Endothelial cell of umbilical vein (primary cell): ENCODE measurements at regions not wholly inside any gene's neighbourhood (a gene's known extent, or its start where the extent isn't known, plus 50 kb on each side); places are given as distances from the start of the nearest gene placed in this dataset.

Experiments used
- EZH2 ChIP-seq: IDR thresholded peaks from 2 replicates; pipeline ENCODE4 v1.6.1; 2012; ENCODE audit warnings: borderline replicate concordance, low read depth, mild to moderate bottlenecking, moderate library complexity, low read length, inconsistent platforms; ENCODE audit not compliant: severe bottlenecking
- POLR2AphosphoS5 ChIP-seq: IDR thresholded peaks from 2 replicates; pipeline ENCODE4 v1.6.1; 2012; ENCODE audit warnings: low read depth, mild to moderate bottlenecking, control low read depth, low read length, moderate library complexity; ENCODE audit not compliant: insufficient read depth
- TF ChIP-seq, protein P1 (sequence below), 2 donors: IDR thresholded peaks; 1 replicate in 1 of 2; 2 replicates in 1 of 2; pipeline ENCODE4 v1.5.1; 2011; ENCODE audit warnings: low read length in 2 of 2, mild to moderate bottlenecking in 2 of 2, moderate library complexity in 2 of 2, control low read depth in 1 of 2, inconsistent platforms in 1 of 2, low read depth in 1 of 2; ENCODE audit not compliant: insufficient read depth in 1 of 2; ENCODE audit errors: extremely low read depth in 1 of 2

DNA sequence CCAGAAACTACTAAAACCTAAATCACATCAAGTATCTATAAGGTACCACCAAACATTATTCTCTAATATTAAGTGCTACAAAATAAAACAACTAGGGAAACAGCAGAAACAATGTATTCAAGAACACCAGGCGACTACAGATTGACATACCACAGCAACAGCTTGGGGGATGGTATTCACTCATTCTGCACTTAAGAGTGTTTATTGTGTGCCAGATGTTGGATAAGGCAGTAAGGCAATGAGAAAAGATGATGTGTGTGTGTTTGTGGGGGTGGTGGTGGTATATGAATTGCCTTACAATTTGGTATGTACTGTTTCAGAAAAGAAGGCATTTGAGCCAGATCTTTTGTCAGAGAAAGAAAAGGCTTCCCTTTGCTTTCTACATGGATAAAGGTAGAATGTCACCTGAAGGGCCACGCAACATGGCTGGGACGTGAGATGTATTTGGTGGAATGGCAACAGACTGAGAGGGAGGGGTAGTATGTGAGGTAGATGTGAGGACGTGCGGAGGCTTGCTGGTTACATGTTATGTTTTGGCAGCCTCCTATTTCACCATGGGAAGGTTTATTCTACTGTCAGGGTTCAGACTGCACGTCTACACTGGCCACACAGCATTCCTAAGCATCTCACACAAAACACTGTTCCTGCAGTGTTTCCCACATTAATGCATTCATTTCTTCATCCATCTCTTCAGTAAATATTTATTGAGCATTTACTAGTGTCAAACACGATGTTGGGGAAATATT is 300.7 kb downstream of the KLF12 start:
- TF ChIP-seq POLR2AphosphoS5, result no peak
- TF ChIP-seq, protein P1, sequence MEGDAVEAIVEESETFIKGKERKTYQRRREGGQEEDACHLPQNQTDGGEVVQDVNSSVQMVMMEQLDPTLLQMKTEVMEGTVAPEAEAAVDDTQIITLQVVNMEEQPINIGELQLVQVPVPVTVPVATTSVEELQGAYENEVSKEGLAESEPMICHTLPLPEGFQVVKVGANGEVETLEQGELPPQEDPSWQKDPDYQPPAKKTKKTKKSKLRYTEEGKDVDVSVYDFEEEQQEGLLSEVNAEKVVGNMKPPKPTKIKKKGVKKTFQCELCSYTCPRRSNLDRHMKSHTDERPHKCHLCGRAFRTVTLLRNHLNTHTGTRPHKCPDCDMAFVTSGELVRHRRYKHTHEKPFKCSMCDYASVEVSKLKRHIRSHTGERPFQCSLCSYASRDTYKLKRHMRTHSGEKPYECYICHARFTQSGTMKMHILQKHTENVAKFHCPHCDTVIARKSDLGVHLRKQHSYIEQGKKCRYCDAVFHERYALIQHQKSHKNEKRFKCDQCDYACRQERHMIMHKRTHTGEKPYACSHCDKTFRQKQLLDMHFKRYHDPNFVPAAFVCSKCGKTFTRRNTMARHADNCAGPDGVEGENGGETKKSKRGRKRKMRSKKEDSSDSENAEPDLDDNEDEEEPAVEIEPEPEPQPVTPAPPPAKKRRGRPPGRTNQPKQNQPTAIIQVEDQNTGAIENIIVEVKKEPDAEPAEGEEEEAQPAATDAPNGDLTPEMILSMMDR (IDR thresholded peaks at IDR 0.05; ENCODE audit: extremely low read depth in 1 of 2, insufficient read depth in 1 of 2, low read depth in 1 of 2, low read length in 2 of 2), result no peak
- no peak for TF ChIP-seq EZH2
